SK-N-SH treated with all-trans-retinoic acid at 6 μM for 48 hours (cell line): ENCODE measurements at regions not wholly inside any gene's neighbourhood (a gene's known extent, or its start where the extent isn't known, plus 50 kb on each side); places are given as distances from the start of the nearest gene placed in this dataset.

Experiments
- ATAC-seq: fragments of 200-7000 bp; cut with Tn5 transposase; 3 replicates; pipeline ENCODE4 v1.9.1; 2020; ENCODE audit warnings: mild to moderate bottlenecking, moderate library complexity
- ARNTL ChIP-seq: fragments of 450-650 bp; formaldehyde crosslinking; IDR thresholded peaks from 2 replicates; pipeline ENCODE4 v1.5.0; 2020; ENCODE audit warnings: low read depth, mild to moderate bottlenecking, moderate library complexity, borderline replicate concordance
- BACH2 ChIP-seq: fragments of 250-450 bp; sonication (Bioruptor Pico); IDR thresholded peaks from 2 replicates; pipeline ENCODE4 v1.9.0; 2021; ENCODE audit warnings: mild to moderate bottlenecking, borderline replicate concordance
- CSDC2 ChIP-seq: fragments of 250-450 bp; sonication (Bioruptor Pico); IDR thresholded peaks from 2 replicates; pipeline ENCODE4 v1.5.0; 2020; ENCODE audit warnings: mild to moderate bottlenecking, moderate library complexity
- ESRRG ChIP-seq: fragments of 250-450 bp; sonication (Bioruptor Pico); IDR thresholded peaks from 2 replicates; pipeline ENCODE4 v1.6.1; 2021; ENCODE audit warnings: mild to moderate bottlenecking
- ISL1 ChIP-seq: fragments of 250-450 bp; sonication (Bioruptor Pico); IDR thresholded peaks from 2 replicates; pipeline ENCODE4 v2.1.2; 2022; ENCODE audit warnings: mild to moderate bottlenecking, moderate library complexity
- OSR1 ChIP-seq: fragments of 250-450 bp; sonication (Bioruptor Pico); IDR thresholded peaks from 2 replicates; pipeline ENCODE4 v1.8.0; 2022; ENCODE audit warnings: moderate library complexity, mild to moderate bottlenecking, inconsistent platforms
- PATZ1 ChIP-seq: fragments of 250-450 bp; sonication (Bioruptor Pico); IDR thresholded peaks from 2 replicates; pipeline ENCODE4 v1.8.0; 2020; ENCODE audit warnings: mild to moderate bottlenecking, moderate library complexity, borderline replicate concordance
- POU6F1 ChIP-seq: fragments of 250-450 bp; sonication (Bioruptor Pico); IDR thresholded peaks from 2 replicates; pipeline ENCODE4 v1.8.0; 2021; ENCODE audit warnings: low read depth, mild to moderate bottlenecking, moderate library complexity, borderline replicate concordance
- RARB ChIP-seq: fragments of 250-450 bp; sonication (Bioruptor Pico); IDR thresholded peaks from 2 replicates; pipeline ENCODE4 v1.8.0; 2021; ENCODE audit warnings: mild to moderate bottlenecking, moderate library complexity
- SNAI2 ChIP-seq: fragments of 250-450 bp; sonication (Bioruptor Pico); IDR thresholded peaks from 2 replicates; pipeline ENCODE4 v1.5.0; 2020; ENCODE audit warnings: mild to moderate bottlenecking, moderate library complexity
- TCF4 ChIP-seq: fragments of 250-450 bp; sonication (Bioruptor Pico); IDR thresholded peaks from 2 replicates; pipeline ENCODE4 v1.8.0; 2021; ENCODE audit warnings: mild to moderate bottlenecking, moderate library complexity, borderline replicate concordance
- TOX ChIP-seq: fragments of 250-450 bp; sonication (Bioruptor Pico); IDR thresholded peaks from 2 replicates; pipeline ENCODE4 v1.8.0; 2021; ENCODE audit warnings: mild to moderate bottlenecking, moderate library complexity, borderline replicate concordance
- TSHZ2 ChIP-seq: fragments of 250-450 bp; sonication (Bioruptor Pico); IDR thresholded peaks from 2 replicates; pipeline ENCODE4 v1.5.0; 2020; ENCODE audit warnings: mild to moderate bottlenecking, moderate library complexity
- ZFP3 ChIP-seq: fragments of 250-450 bp; sonication (Bioruptor Pico); IDR thresholded peaks from 2 replicates; pipeline ENCODE4 v1.5.0; 2020; ENCODE audit warnings: mild to moderate bottlenecking, moderate library complexity
- ZFP30 ChIP-seq: fragments of 450-650 bp; formaldehyde crosslinking; IDR thresholded peaks from 2 replicates; pipeline ENCODE4 v1.5.0; 2022; ENCODE audit warnings: mild to moderate bottlenecking, moderate library complexity
- ZNF565 ChIP-seq: fragments of 450-650 bp; formaldehyde crosslinking; conservative IDR thresholded peaks from 2 replicates; pipeline ENCODE4 v1.5.0; 2020; ENCODE audit warnings: low read depth, mild to moderate bottlenecking, moderate library complexity
- ZNF70 ChIP-seq: fragments of 450-650 bp; formaldehyde crosslinking; IDR thresholded peaks from 2 replicates; pipeline ENCODE4 v1.5.0; 2020; ENCODE audit warnings: mild to moderate bottlenecking, moderate library complexity
- ZNF8 ChIP-seq: fragments of 450-650 bp; formaldehyde crosslinking; IDR thresholded peaks from 2 replicates; pipeline ENCODE4 v1.5.0; 2020; ENCODE audit warnings: mild to moderate bottlenecking, moderate library complexity
- TF ChIP-seq, protein P1 (sequence below): fragments of 250-450 bp; sonication (Bioruptor Pico); IDR thresholded peaks from 2 replicates; pipeline ENCODE4 v1.5.1; 2021; ENCODE audit warnings: mild to moderate bottlenecking, moderate library complexity
- TF ChIP-seq, protein P2 (sequence below): fragments of 250-450 bp; sonication (Bioruptor Pico); IDR thresholded peaks from 2 replicates; pipeline ENCODE4 v1.5.1; 2020; ENCODE audit warnings: low read depth, mild to moderate bottlenecking, moderate library complexity

GRCh38 chr16:26898200-26898599 lies 168.5 kb upstream of the C16orf82 start (continued):
- no peak for TF ChIP-seq TOX
- no peak for TF ChIP-seq ZFP3 (CRISPR knock-in tag)
- TF ChIP-seq POU6F1, result no peak
- TF ChIP-seq OSR1 (CRISPR knock-in tag), result no peak
- no peak for TF ChIP-seq ZNF565 (CRISPR knock-in tag)
- TF ChIP-seq CSDC2 (CRISPR knock-in tag), result no peak
- TF ChIP-seq BACH2, result no peak

- ATAC-seq, result no peak
- TF ChIP-seq RARB (CRISPR knock-in tag) (no peak), PATZ1 (CRISPR knock-in tag) (no peak), ZNF565 (CRISPR knock-in tag) (no peak), TCF4 (CRISPR knock-in tag) (no peak), TSHZ2 (no peak), ZFP30 (CRISPR knock-in tag) (no peak), TOX (no peak), POU6F1 (no peak), ZFP3 (CRISPR knock-in tag) (no peak), OSR1 (CRISPR knock-in tag) (no peak), ZNF8 (CRISPR knock-in tag) (no peak)
- TF ChIP-seq, protein P1, sequence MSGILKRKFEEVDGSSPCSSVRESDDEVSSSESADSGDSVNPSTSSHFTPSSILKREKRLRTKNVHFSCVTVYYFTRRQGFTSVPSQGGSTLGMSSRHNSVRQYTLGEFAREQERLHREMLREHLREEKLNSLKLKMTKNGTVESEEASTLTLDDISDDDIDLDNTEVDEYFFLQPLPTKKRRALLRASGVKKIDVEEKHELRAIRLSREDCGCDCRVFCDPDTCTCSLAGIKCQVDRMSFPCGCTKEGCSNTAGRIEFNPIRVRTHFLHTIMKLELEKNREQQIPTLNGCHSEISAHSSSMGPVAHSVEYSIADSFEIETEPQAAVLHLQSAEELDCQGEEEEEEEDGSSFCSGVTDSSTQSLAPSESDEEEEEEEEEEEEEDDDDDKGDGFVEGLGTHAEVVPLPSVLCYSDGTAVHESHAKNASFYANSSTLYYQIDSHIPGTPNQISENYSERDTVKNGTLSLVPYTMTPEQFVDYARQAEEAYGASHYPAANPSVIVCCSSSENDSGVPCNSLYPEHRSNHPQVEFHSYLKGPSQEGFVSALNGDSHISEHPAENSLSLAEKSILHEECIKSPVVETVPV (CRISPR knock-in tag), result no peak
- TF ChIP-seq, protein P2, sequence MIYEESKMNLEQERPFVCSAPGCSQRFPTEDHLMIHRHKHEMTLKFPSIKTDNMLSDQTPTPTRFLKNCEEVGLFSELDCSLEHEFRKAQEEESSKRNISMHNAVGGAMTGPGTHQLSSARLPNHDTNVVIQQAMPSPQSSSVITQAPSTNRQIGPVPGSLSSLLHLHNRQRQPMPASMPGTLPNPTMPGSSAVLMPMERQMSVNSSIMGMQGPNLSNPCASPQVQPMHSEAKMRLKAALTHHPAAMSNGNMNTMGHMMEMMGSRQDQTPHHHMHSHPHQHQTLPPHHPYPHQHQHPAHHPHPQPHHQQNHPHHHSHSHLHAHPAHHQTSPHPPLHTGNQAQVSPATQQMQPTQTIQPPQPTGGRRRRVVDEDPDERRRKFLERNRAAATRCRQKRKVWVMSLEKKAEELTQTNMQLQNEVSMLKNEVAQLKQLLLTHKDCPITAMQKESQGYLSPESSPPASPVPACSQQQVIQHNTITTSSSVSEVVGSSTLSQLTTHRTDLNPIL, result no peak
- TF ChIP-seq, all 23 proteins: peak for 0
Observed at GRCh38 chr16:26901196-26901861, 165.4 kb upstream of the C16orf82 start.

GRCh38 chr16:26901983-26902382 lies 164.7 kb upstream of the C16orf82 start:
- ATAC-seq, result no peak

GRCh38 chr16:26905336-26905735 lies 161.4 kb upstream of the C16orf82 start:
- no peak for ATAC-seq
- TF ChIP-seq ESRRG (CRISPR knock-in tag) (no peak), ZNF565 (CRISPR knock-in tag) (no peak), TOX (no peak), ZNF70 (CRISPR knock-in tag) (no peak), SNAI2 (CRISPR knock-in tag) (no peak), ZFP3 (CRISPR knock-in tag) (no peak), ISL1 (CRISPR knock-in tag) (no peak), ARNTL (CRISPR knock-in tag) (no peak), TSHZ2 (no peak)

More at GRCh38 chr16:26901983-26902382, 164.7 kb upstream of the C16orf82 start:
- TF ChIP-seq BACH2 (no peak), OSR1 (CRISPR knock-in tag) (no peak), ZFP30 (CRISPR knock-in tag) (no peak), ISL1 (CRISPR knock-in tag) (no peak)
